SK-N-SH (cell line): ENCODE measurements at regions not wholly inside any gene's neighbourhood (a gene's known extent, or its start where the extent isn't known, plus 50 kb on each side); places are given as distances from the start of the nearest gene placed in this dataset.

Experiments used
- EP300 ChIP-seq, 2 experiments: IDR thresholded peaks; 2 replicates each; pipeline versions ENCODE4 v1.4.0 to v1.6.1; 2012; ENCODE audit warnings: borderline replicate concordance in 1 of 2, low read depth in 1 of 2, low read length in 1 of 2
- FOXJ3 ChIP-seq: sonication (generic); formaldehyde crosslinking; IDR thresholded peaks from 2 replicates; pipeline ENCODE4 v1.5.1; 2020; ENCODE audit warnings: mild to moderate bottlenecking, missing genetic modification reagents
- SMC3 ChIP-seq: IDR thresholded peaks from 2 replicates; pipeline ENCODE4 v1.6.1; 2012; ENCODE audit warnings: low read depth, low read length, improper control_type of control experiment
- YY1 ChIP-seq: IDR thresholded peaks from 2 replicates; pipeline ENCODE4 v1.4.0; 2012; ENCODE audit warnings: low read depth, mild to moderate bottlenecking
- TF ChIP-seq, protein P1 (sequence below): fragments of 200-600 bp; sonication (generic); IDR thresholded peaks from 2 replicates; pipeline ENCODE4 v1.6.1; 2017; ENCODE audit warnings: antibody characterized with exemption, mild to moderate bottlenecking, moderate library complexity

DNA sequence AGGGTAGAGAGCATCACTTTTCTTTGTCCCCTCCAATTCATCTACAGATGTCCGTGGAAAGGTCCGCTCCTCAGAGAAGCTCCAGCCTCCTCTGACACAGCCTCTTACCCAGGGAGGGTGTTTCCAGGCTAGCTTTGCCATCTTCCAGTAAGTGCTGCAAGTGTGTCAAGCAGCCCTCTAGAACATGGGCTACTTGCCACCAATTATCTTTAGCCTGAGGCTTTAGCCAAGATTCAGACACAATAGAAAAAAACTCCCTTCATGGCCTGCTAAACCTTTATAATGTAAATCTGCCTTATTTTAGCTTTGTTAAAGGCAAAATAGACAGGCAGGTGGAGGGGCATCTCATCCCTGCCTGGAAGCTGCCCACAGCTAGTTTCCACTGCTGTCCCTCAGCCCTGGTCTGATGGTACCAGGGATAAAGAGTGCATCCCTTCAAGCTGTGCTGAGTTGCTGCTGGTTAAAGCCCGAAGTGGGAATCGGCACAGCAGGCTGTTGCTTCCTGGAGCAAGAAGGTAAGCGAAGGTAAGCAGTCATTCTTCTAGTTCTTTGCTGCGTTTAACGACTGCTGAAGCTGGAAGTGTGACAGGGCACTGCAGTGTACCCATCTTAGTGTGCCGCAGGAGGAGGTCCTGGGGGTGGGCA is 190.1 kb upstream of the E2F8 start:
- TF ChIP-seq FOXJ3 (CRISPR knock-in tag), result no peak
- no peak for TF ChIP-seq SMC3
- TF ChIP-seq, protein P1, sequence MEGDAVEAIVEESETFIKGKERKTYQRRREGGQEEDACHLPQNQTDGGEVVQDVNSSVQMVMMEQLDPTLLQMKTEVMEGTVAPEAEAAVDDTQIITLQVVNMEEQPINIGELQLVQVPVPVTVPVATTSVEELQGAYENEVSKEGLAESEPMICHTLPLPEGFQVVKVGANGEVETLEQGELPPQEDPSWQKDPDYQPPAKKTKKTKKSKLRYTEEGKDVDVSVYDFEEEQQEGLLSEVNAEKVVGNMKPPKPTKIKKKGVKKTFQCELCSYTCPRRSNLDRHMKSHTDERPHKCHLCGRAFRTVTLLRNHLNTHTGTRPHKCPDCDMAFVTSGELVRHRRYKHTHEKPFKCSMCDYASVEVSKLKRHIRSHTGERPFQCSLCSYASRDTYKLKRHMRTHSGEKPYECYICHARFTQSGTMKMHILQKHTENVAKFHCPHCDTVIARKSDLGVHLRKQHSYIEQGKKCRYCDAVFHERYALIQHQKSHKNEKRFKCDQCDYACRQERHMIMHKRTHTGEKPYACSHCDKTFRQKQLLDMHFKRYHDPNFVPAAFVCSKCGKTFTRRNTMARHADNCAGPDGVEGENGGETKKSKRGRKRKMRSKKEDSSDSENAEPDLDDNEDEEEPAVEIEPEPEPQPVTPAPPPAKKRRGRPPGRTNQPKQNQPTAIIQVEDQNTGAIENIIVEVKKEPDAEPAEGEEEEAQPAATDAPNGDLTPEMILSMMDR, result no peak
- TF ChIP-seq EP300 (IDR thresholded peaks at IDR 0.05; ENCODE audit: borderline replicate concordance in 1 of 2, low read depth in 1 of 2, low read length in 1 of 2), result no peak
- TF ChIP-seq YY1, result no peak
